ENCODE measurements at regions not wholly inside any gene's neighbourhood (a gene's known extent, or its start where the extent isn't known, plus 50 kb on each side); places are given as distances from the start of the nearest gene placed in this dataset.

- no peak for DNase-seq
- Histone ChIP-seq H3K4me3 (no peak overlapping the region), H3K9me3 (no peaks in the 10 kb centered on the region), H3K4me1 (no peaks in the 10 kb centered on the region), H3K36me3 (no peaks in the 10 kb centered on the region), H3K27me3 (no peaks in the 10 kb centered on the region), H3K27ac (no peak overlapping the region)
- intact Hi-C loops (cut with DNase I; ENCODE audit: low total_unique reads): no loop called here
- in situ Hi-C loops (cut with MboI; ENCODE audit: low sequenced_read_pairs in 4 of 4): no loop called here
- TF ChIP-seq, protein P1, sequence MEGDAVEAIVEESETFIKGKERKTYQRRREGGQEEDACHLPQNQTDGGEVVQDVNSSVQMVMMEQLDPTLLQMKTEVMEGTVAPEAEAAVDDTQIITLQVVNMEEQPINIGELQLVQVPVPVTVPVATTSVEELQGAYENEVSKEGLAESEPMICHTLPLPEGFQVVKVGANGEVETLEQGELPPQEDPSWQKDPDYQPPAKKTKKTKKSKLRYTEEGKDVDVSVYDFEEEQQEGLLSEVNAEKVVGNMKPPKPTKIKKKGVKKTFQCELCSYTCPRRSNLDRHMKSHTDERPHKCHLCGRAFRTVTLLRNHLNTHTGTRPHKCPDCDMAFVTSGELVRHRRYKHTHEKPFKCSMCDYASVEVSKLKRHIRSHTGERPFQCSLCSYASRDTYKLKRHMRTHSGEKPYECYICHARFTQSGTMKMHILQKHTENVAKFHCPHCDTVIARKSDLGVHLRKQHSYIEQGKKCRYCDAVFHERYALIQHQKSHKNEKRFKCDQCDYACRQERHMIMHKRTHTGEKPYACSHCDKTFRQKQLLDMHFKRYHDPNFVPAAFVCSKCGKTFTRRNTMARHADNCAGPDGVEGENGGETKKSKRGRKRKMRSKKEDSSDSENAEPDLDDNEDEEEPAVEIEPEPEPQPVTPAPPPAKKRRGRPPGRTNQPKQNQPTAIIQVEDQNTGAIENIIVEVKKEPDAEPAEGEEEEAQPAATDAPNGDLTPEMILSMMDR (IDR thresholded peaks at IDR 0.05 in 4 of 5, conservative IDR thresholded peaks at IDR 0.05 in 1 of 5): no peak
- no peak for TF ChIP-seq POLR2A (IDR thresholded peaks at IDR 0.05)
- ATAC-seq: no peak
Observed at GRCh38 chr4:110682311-110682710, 59.4 kb upstream of the PITX2 start.

- no peaks in the 10 kb centered on the region for H3K9me3 ChIP-seq
- TF ChIP-seq POLR2A (IDR thresholded peaks at IDR 0.05): no peak
- TF ChIP-seq, protein P1 (IDR thresholded peaks at IDR 0.05 in 4 of 5, conservative IDR thresholded peaks at IDR 0.05 in 1 of 5): no peak
- H3K27ac ChIP-seq: no peak overlapping the region
- intact Hi-C loops (cut with DNase I; ENCODE audit: low total_unique reads): no loop called here
- H3K4me1 ChIP-seq: no peaks in the 10 kb centered on the region
- no peak overlapping the region for H3K4me3 ChIP-seq
- in situ Hi-C loops (cut with MboI; ENCODE audit: low sequenced_read_pairs in 4 of 4): no loop called here
- DNase-seq (no peak), ATAC-seq (peak in 1 of 2 donors; percentile 39)
- no peaks in the 10 kb centered on the region for H3K36me3 ChIP-seq
- no peaks in the 10 kb centered on the region for H3K27me3 ChIP-seq
Observed at GRCh38 chr4:110683601-110684000, 60.7 kb upstream of the PITX2 start.

DNA sequence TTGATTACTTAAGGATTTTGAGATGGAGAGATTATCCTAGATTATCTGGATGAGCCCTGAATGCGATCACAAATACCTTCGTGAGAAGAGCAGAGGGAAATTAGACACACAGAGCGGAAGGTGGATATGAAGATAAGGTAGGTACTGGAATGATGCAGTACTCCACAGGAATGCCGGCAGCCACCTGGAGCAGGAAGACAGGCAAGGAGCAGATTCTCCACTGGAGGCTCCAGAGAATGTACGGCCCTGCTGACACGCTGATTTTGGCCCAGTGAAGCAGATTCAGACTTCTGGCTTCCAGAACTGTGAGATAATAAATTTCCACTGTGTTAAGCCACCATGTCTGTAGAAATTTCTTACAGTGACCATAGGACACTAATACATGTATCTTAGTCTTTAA is 79.4 kb upstream of the PITX2 start:
- no peak overlapping the region for H3K4me3 ChIP-seq
- TF ChIP-seq, protein P1 (IDR thresholded peaks at IDR 0.05 in 4 of 5, conservative IDR thresholded peaks at IDR 0.05 in 1 of 5): no peak
- TF ChIP-seq POLR2A (IDR thresholded peaks at IDR 0.05): no peak
- no peaks in the 10 kb centered on the region for H3K4me1 ChIP-seq
- intact Hi-C loops (cut with DNase I; ENCODE audit: low total_unique reads) (no loop called here), in situ Hi-C loops (cut with MboI; ENCODE audit: low sequenced_read_pairs in 4 of 4) (no loop called here)
- H3K27me3 ChIP-seq: no peaks in the 10 kb centered on the region
- H3K9me3 ChIP-seq: no peaks in the 10 kb centered on the region
- ATAC-seq (no peak), DNase-seq (no peak)
- no peaks in the 10 kb centered on the region for H3K36me3 ChIP-seq
- H3K27ac ChIP-seq: no peak overlapping the region

DNA sequence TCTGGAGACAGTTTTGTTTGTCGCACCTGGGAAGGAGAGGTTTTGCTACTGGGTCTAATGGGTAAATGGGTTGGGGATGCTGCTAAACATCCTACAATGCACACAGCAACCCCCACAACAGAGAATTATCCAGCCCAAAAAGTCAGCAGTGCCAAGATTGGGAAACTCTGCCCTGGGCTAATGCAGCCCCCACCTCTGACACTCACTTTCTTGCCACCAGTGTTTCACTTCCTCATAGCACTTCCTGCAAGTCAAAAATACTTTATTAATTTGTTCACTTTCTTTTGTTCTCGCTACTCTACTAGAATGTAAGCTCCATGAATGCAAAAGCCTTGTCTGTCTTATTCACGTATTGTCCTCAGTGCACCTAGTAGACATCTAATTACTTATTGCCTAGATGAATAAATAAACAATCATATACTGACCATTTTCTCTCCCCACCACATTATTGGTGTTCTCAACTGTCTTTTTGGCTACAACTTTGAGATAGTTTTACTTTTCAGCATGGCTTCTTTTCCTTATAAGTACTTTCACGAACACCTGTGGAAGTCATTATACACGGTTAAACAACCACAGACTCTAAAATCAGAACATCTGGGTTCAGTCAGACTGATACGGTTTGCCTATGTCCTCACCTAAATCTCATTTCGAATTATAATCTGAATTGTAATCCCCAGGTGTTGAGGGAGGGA is 82.0 kb upstream of the PITX2 start:
- no peaks in the 10 kb centered on the region for H3K27me3 ChIP-seq

More for the DNA sequence above, 82.0 kb upstream of the PITX2 start:
- no peak for DNase-seq
- Histone ChIP-seq H3K4me3 (no peak overlapping the region), H3K9me3 (no peaks in the 10 kb centered on the region), H3K4me1 (no peaks in the 10 kb centered on the region), H3K36me3 (no peaks in the 10 kb centered on the region), H3K27ac (no peak overlapping the region)
- intact Hi-C loops (cut with DNase I; ENCODE audit: low total_unique reads) (no loop called here), in situ Hi-C loops (cut with MboI; ENCODE audit: low sequenced_read_pairs in 4 of 4) (no loop called here)
- no peak for ATAC-seq
- TF ChIP-seq, protein P1 (IDR thresholded peaks at IDR 0.05 in 4 of 5, conservative IDR thresholded peaks at IDR 0.05 in 1 of 5): no peak
- TF ChIP-seq POLR2A (IDR thresholded peaks at IDR 0.05): no peak
